HG02759 (cell line): ENCODE measurements at regions not wholly inside any gene's neighbourhood (a gene's known extent, or its start where the extent isn't known, plus 50 kb on each side); places are given as distances from the start of the nearest gene placed in this dataset.

Source experiments
- ATAC-seq: cut with Tn5 transposase; IDR thresholded peaks from one replicate; pipeline ENCODE4 v1.9.1; 2021; ENCODE audit warnings: mild to moderate bottlenecking, moderate library complexity; ENCODE audit not compliant: unreplicated experiment

GRCh38 chr4:83819582-83819981 is 283.7 kb downstream of the GPAT3 start:
- no peak for ATAC-seq

GRCh38 chr4:83810428-83810827 is 274.5 kb downstream of the GPAT3 start:
- no peak for ATAC-seq

GRCh38 chr4:83809581-83809980 is 273.7 kb downstream of the GPAT3 start:
- ATAC-seq: no peak

GRCh38 chr4:83793481-83793880 is 257.6 kb downstream of the GPAT3 start:
- no peak for ATAC-seq

- no peak for ATAC-seq
These were observed 250.0 kb downstream of the GPAT3 start for GRCh38 chr4:83785891-83786290.

- ATAC-seq: no peak
These were observed 247.3 kb downstream of the GPAT3 start for GRCh38 chr4:83783215-83783614.

- ATAC-seq: no peak
These were observed 246.7 kb downstream of the GPAT3 start for GRCh38 chr4:83782591-83782990.

GRCh38 chr4:83781434-83781833 is 245.5 kb downstream of the GPAT3 start:
- no peak for ATAC-seq

- ATAC-seq: no peak
These were observed 244.3 kb downstream of the GPAT3 start for GRCh38 chr4:83780053-83780733.

GRCh38 chr4:83779103-83780052 is 243.5 kb downstream of the GPAT3 start:
- ATAC-seq: no peak

- ATAC-seq: no peak
These were observed 236.8 kb downstream of the GPAT3 start for GRCh38 chr4:83772685-83773084.

- ATAC-seq: peak; percentile 42
These were observed 235.3 kb downstream of the GPAT3 start for GRCh38 chr4:83771113-83771705.

GRCh38 chr4:83768146-83768545 is 232.2 kb downstream of the GPAT3 start:
- no peak for ATAC-seq

GRCh38 chr4:83767067-83767466 is 231.2 kb downstream of the GPAT3 start:
- no peak for ATAC-seq

GRCh38 chr4:83759611-83760010 is 223.7 kb downstream of the GPAT3 start:
- no peak for ATAC-seq

- ATAC-seq: no peak
These were observed 222.4 kb downstream of the GPAT3 start for GRCh38 chr4:83758285-83758684.

GRCh38 chr4:83757121-83757621 is 221.3 kb downstream of the GPAT3 start:
- ATAC-seq: no peak

GRCh38 chr4:83753260-83753659 is 217.4 kb downstream of the GPAT3 start:
- no peak for ATAC-seq

- no peak for ATAC-seq
These were observed 215.5 kb downstream of the GPAT3 start for GRCh38 chr4:83751336-83751949.

GRCh38 chr4:83748711-83749110 is 212.8 kb downstream of the GPAT3 start:
- ATAC-seq: no peak

GRCh38 chr4:83738895-83739294 is 203.0 kb downstream of the GPAT3 start:
- no peak for ATAC-seq
